ENCODE measurements at regions not wholly inside any gene's neighbourhood (a gene's known extent, or its start where the extent isn't known, plus 50 kb on each side); places are given as distances from the start of the nearest gene placed in this dataset.

GRCh38 chr4:30882443-30882842 lies 162.3 kb downstream of the PCDH7 start:
- H3K9ac ChIP-seq (ENCODE audit: insufficient read depth, low read length, poor library complexity, severe bottlenecking) = no peak overlapping the region
- H3K27me3 ChIP-seq (ENCODE audit: control insufficient read depth in 2 of 2, insufficient read depth in 2 of 2, low read length in 2 of 2) = no peaks in the 10 kb centered on the region
- intact Hi-C loops (cut with micrococcal nuclease) = no loop called here
- no peaks in the 10 kb centered on the region for H3K79me2 ChIP-seq (ENCODE audit: insufficient read depth, low read length)
- H3K4me2 ChIP-seq (replicated peaks; ENCODE audit: extremely low read depth, low read length, poor library complexity, severe bottlenecking) = no peak overlapping the region
- TF ChIP-seq, protein P1, sequence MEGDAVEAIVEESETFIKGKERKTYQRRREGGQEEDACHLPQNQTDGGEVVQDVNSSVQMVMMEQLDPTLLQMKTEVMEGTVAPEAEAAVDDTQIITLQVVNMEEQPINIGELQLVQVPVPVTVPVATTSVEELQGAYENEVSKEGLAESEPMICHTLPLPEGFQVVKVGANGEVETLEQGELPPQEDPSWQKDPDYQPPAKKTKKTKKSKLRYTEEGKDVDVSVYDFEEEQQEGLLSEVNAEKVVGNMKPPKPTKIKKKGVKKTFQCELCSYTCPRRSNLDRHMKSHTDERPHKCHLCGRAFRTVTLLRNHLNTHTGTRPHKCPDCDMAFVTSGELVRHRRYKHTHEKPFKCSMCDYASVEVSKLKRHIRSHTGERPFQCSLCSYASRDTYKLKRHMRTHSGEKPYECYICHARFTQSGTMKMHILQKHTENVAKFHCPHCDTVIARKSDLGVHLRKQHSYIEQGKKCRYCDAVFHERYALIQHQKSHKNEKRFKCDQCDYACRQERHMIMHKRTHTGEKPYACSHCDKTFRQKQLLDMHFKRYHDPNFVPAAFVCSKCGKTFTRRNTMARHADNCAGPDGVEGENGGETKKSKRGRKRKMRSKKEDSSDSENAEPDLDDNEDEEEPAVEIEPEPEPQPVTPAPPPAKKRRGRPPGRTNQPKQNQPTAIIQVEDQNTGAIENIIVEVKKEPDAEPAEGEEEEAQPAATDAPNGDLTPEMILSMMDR (IDR thresholded peaks at IDR 0.05) = no peak
- H3K36me3 Mint-ChIP-seq = no peaks in the 10 kb centered on the region
- H3K27me3 Mint-ChIP-seq (ENCODE audit: low read depth in 3 of 3) = no peaks in the 10 kb centered on the region
- H3K4me1 Mint-ChIP-seq = no peaks in the 10 kb centered on the region
- no peak overlapping the region for H2AFZ ChIP-seq (ENCODE audit: insufficient read depth, low read depth, low read length, poor library complexity, severe bottlenecking)
- no peaks in the 10 kb centered on the region for H4K20me1 ChIP-seq (ENCODE audit: insufficient read depth, low read length)
- H3K9me3 ChIP-seq (replicated peaks in 1 of 2; ENCODE audit: control insufficient read depth in 1 of 2, insufficient read depth in 1 of 2, low read length in 2 of 2) = no peaks in the 10 kb centered on the region
- WGBS (ENCODE audit: insufficient coverage) = no CpG with 5 or more reads among the region's 1 CpG
- no peaks in the 10 kb centered on the region for H3K36me3 ChIP-seq (replicated peaks in 1 of 2; ENCODE audit: control insufficient read depth in 1 of 2, insufficient read depth in 2 of 2, low read length in 2 of 2)
- peaks cover 0 to 2% (median 0%) of the 10 kb centered on the region in 7 donors for H3K9me3 Mint-ChIP-seq
- H3K4me3 ChIP-seq (replicated peaks in 1 of 3; ENCODE audit: low read depth in 2 of 3, low read length in 3 of 3) = no peak overlapping the region
- no peak for DNase-seq
- no peak overlapping the region for H3K27ac Mint-ChIP-seq
- H3K4me1 ChIP-seq (ENCODE audit: control insufficient read depth in 1 of 2, insufficient read depth in 2 of 2, low read length in 2 of 2) = no peaks in the 10 kb centered on the region
- no peak overlapping the region for H3K4me3 Mint-ChIP-seq
- no peak overlapping the region for H3K27ac ChIP-seq (ENCODE audit: low read depth in 1 of 2, low read length in 2 of 2)

- no peaks in the 10 kb centered on the region for H3K36me3 Mint-ChIP-seq
- no peaks in the 10 kb centered on the region for H3K27me3 Mint-ChIP-seq (ENCODE audit: low read depth in 3 of 3)
- TF ChIP-seq, protein P1 (IDR thresholded peaks at IDR 0.05) = no peak
- no peaks in the 10 kb centered on the region for H3K4me1 Mint-ChIP-seq
- no peak overlapping the region for H2AFZ ChIP-seq (ENCODE audit: insufficient read depth, low read depth, low read length, poor library complexity, severe bottlenecking)
- no peak overlapping the region for H3K4me2 ChIP-seq (replicated peaks; ENCODE audit: extremely low read depth, low read length, poor library complexity, severe bottlenecking)
- H3K27ac ChIP-seq (ENCODE audit: low read depth in 1 of 2, low read length in 2 of 2) = no peak overlapping the region
- no peak overlapping the region for H3K4me3 Mint-ChIP-seq
- H3K9me3 Mint-ChIP-seq = peaks cover 0 to 4% (median 0%) of the 10 kb centered on the region in 7 donors
- H3K9me3 ChIP-seq (replicated peaks in 1 of 2; ENCODE audit: control insufficient read depth in 1 of 2, insufficient read depth in 1 of 2, low read length in 2 of 2) = no peaks in the 10 kb centered on the region
- intact Hi-C loops (cut with micrococcal nuclease) = no loop called here
- H3K79me2 ChIP-seq (ENCODE audit: insufficient read depth, low read length) = no peaks in the 10 kb centered on the region
- no peaks in the 10 kb centered on the region for H3K36me3 ChIP-seq (replicated peaks in 1 of 2; ENCODE audit: control insufficient read depth in 1 of 2, insufficient read depth in 2 of 2, low read length in 2 of 2)
- DNase-seq = no peak
- H3K27me3 ChIP-seq (ENCODE audit: control insufficient read depth in 2 of 2, insufficient read depth in 2 of 2, low read length in 2 of 2) = no peaks in the 10 kb centered on the region
- no peak overlapping the region for H3K9ac ChIP-seq (ENCODE audit: insufficient read depth, low read length, poor library complexity, severe bottlenecking)
- no CpG with 5 or more reads among the region's 7 CpGs for WGBS (ENCODE audit: insufficient coverage)
- H4K20me1 ChIP-seq (ENCODE audit: insufficient read depth, low read length) = no peaks in the 10 kb centered on the region
- no peaks in the 10 kb centered on the region for H3K4me1 ChIP-seq (ENCODE audit: control insufficient read depth in 1 of 2, insufficient read depth in 2 of 2, low read length in 2 of 2)
- H3K27ac Mint-ChIP-seq = no peak overlapping the region
- no peak overlapping the region for H3K4me3 ChIP-seq (replicated peaks in 1 of 3; ENCODE audit: low read depth in 2 of 3, low read length in 3 of 3)
These were observed 163.0 kb downstream of the PCDH7 start for GRCh38 chr4:30882995-30883675.
